ENCODE measurements at regions not wholly inside any gene's neighbourhood (a gene's known extent, or its start where the extent isn't known, plus 50 kb on each side); places are given as distances from the start of the nearest gene placed in this dataset.

GRCh38 chr16:87072101-87072500 is 245.1 kb downstream of the C16orf95 start:
- TF ChIP-seq GATA2 (IDR thresholded peaks at IDR 0.05; ENCODE audit: low read depth, low read length) (no peak), GATA3 (IDR thresholded peaks at IDR 0.05; ENCODE audit: low read depth, low read length) (no peak)
